MG63 (cell line): ENCODE measurements at regions not wholly inside any gene's neighbourhood (a gene's known extent, or its start where the extent isn't known, plus 50 kb on each side); places are given as distances from the start of the nearest gene placed in this dataset.
"Not testable (repeated sequence)": the region's sequence is repeated elsewhere in the genome, so short reads cannot be mapped to it uniquely, and the experiment has no call there.

Experiments
- DNase-seq: peaks from one replicate; pipeline ENCODE4 v3.0.0-alpha.2; 2020
- H3K27me3 ChIP-seq: fragments of 250-450 bp; sonication (Bioruptor Pico); 2 replicates; pipeline ENCODE4 v1.5.1; 2020; ENCODE audit warnings: mild to moderate bottlenecking, moderate library complexity
- H3K36me3 ChIP-seq: fragments of 250-450 bp; sonication (Bioruptor Pico); 2 replicates; pipeline ENCODE4 v1.5.1; 2020; ENCODE audit warnings: mild to moderate bottlenecking, moderate library complexity
- H3K4me3 ChIP-seq: fragments of 250-450 bp; sonication (Bioruptor Pico); 2 replicates; pipeline ENCODE4 v1.5.1; 2020; ENCODE audit warnings: mild to moderate bottlenecking, moderate library complexity
- H3K9me3 ChIP-seq: fragments of 250-450 bp; sonication (Bioruptor Pico); 2 replicates; pipeline ENCODE4 v1.5.1; 2020; ENCODE audit warnings: mild to moderate bottlenecking, moderate library complexity

DNA sequence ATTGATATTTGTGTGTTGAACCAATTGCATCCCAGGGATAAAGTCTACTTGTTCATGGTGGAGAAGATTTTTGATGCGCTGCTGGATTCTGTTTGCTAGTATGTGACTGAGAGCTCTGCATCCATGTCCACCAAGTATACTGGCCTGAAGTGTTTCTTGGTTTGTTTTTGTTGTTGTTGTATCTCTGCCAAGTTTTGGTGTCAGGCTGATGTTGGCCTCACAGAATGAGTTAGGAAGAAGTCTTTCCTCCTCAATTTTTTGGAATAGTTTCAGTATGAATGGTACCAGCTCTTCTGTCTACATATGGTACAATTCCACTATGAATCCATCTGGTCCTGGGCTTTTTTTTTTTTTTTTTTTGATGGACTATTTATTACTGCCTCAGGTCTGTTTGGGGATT, 50.9 kb upstream of the OSTN start:
- Histone ChIP-seq H3K9me3 (no peaks in the 10 kb centered on the region; the same call in 1 of the 2 replicates), H3K27me3 (no peaks in the 10 kb centered on the region), H3K4me3 (no peak overlapping the region), H3K36me3 (no peaks in the 10 kb centered on the region)
- no peak for DNase-seq

DNA sequence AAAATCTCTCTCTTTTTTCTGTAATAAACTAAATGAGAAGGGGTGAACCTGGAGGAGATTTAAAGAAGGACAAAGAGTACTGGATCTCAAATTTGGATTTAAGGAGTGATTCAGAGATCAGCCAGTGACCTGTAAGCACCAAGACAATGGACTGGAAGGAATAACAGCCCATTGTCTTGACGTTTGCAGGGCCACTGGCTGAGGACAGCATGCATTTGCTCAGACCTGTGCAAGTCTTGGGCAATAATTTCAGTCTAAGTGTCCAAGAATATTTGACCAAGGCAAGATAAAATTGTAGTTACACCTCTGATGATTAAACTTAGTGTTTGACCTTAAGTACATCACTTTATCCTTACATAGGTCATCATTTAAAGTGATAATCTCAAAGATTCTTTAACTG, 55.8 kb upstream of the OSTN start:
- Histone ChIP-seq H3K27me3 (no peaks in the 10 kb centered on the region), H3K36me3 (no peaks in the 10 kb centered on the region)
- no peak for DNase-seq

DNA sequence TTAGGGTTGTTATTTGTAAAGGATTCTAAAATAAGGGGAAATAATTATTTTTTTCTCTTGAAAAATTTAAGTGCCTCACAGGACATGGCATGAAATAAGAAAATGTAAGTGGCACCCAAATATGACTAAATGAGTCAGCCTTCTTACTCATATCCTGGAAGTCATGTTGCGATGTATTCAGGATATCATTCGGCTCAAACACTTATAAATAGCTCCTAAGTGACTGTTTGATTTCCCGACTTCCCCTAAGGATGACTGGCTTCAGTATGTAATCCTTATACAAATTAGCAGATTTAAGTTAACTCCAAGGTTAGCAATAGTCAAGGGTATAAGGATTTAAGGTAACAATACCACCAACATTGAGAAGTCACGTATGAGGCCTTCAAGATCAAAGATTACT, 57.3 kb upstream of the OSTN start:
- H3K9me3 ChIP-seq, result no peaks in the 10 kb centered on the region
- H3K27me3 ChIP-seq, result no peaks in the 10 kb centered on the region
- no peak for DNase-seq
- H3K4me3 ChIP-seq, result no peak overlapping the region
- no peaks in the 10 kb centered on the region for H3K36me3 ChIP-seq

More for the DNA sequence above, 55.8 kb upstream of the OSTN start:
- H3K9me3 ChIP-seq, result no peaks in the 10 kb centered on the region
- no peak overlapping the region for H3K4me3 ChIP-seq

DNA sequence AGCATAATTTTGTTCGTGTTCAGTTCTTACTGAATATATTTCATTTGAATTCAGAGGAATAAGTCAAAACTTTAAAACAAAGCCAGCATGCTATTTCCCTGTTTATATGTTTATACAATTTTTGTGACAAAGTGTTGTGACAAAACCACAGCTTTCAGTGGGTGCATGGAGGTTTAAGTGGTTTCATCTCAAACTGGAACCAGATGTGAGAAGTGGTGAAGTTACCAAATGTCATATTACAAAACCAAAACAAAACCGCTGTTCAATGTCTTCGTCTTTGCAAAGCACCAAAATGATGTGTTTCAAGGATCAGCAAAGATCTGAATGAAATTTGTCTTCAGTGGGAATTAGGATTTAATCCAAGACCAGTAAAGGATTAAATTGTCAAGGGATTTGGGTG, 59.3 kb upstream of the OSTN start:
- Histone ChIP-seq H3K27me3 (no peaks in the 10 kb centered on the region), H3K36me3 (no peaks in the 10 kb centered on the region), H3K4me3 (no peak overlapping the region), H3K9me3 (no peaks in the 10 kb centered on the region)
- DNase-seq, result no peak

DNA sequence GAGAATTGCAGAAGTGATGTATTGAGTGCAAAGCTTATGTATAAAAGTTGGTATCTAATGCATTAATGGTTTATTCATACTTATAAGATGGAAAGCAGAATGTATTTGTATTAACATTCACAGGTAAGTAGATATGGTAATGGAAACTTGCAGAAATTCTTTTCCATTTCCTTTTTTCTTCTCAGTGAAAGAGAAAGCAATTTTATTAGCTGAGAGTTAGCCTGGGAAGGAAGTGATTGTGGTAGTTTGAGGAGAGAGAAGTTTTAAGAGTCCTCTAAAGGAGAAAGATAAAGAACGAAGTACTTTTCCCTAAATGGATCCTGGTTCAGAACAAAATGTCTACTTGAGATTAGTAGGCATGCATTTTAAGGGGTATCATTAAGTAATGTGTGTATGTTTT, 60.1 kb upstream of the OSTN start:
- Histone ChIP-seq H3K27me3 (no peaks in the 10 kb centered on the region), H3K4me3 (no peak overlapping the region), H3K36me3 (no peaks in the 10 kb centered on the region), H3K9me3 (no peaks in the 10 kb centered on the region)
- no peak for DNase-seq

DNA sequence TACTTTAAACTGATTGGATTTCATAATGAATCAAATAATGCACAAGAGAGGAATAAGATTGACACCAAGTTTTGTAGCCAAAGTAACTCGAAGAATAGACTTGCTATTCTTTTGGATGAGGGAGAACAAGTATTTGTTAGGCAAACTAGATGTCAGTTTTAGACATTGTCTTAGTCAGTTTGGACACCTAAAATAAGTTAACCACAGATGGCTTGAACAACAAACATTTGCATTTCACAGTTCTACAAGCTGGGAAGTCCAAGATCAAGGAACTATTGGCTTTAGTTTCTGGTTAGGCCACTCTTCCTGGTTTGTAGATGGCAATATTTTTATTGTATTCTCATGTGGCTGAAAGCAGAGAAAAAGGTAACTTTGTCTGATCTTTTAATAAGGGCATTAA, 61.3 kb upstream of the OSTN start:
- DNase-seq, result no peak

DNA sequence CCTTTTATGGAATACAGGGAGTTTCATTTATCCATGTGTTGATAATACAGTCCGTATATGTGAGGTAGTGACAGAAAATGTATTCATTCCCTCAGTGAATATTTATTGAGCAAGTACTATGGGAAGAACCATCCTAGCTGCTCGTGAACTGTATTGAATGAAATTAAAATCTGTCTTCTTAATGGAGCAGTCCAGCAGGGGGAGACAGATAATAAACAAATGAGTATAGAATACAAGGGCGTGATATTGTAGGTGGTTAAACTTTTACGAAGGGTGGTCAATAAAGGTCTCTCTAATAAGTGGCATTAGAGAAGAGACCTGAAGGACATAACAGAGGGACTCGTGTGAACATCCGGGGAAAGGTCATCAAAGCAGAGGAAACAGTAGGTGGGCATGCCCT, 62.7 kb upstream of the OSTN start:
- DNase-seq, result no peak
- Histone ChIP-seq H3K9me3 (no peaks in the 10 kb centered on the region), H3K36me3 (no peaks in the 10 kb centered on the region), H3K4me3 (no peak overlapping the region), H3K27me3 (no peaks in the 10 kb centered on the region)

More for the DNA sequence above, 61.3 kb upstream of the OSTN start:
- H3K27me3 ChIP-seq, result no peaks in the 10 kb centered on the region
- no peaks in the 10 kb centered on the region for H3K36me3 ChIP-seq
- no peaks in the 10 kb centered on the region for H3K9me3 ChIP-seq
- no peak overlapping the region for H3K4me3 ChIP-seq

DNA sequence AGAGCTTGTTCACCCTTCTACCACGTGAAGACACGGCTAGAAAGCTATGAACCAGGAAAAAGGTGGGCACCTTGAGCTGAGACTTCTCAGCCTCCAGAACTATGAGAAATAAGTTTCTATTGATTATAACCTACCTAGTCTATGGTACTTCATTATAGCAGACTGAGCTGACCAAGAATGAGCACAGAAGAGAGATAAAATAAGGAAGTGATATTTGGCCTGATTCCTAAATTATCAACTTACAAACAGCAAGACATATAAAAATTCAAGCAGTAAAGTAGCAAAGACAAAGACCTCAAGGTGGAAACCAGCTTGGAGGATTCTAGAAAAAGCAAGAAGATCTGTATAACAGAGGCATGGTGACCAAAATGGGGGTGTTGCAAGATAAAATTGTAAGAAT, 63.9 kb upstream of the OSTN start:
- DNase-seq, result no peak
- H3K4me3 ChIP-seq, result no peak overlapping the region
- H3K36me3 ChIP-seq, result no peaks in the 10 kb centered on the region
- H3K9me3 ChIP-seq, result no peaks in the 10 kb centered on the region
- no peaks in the 10 kb centered on the region for H3K27me3 ChIP-seq

DNA sequence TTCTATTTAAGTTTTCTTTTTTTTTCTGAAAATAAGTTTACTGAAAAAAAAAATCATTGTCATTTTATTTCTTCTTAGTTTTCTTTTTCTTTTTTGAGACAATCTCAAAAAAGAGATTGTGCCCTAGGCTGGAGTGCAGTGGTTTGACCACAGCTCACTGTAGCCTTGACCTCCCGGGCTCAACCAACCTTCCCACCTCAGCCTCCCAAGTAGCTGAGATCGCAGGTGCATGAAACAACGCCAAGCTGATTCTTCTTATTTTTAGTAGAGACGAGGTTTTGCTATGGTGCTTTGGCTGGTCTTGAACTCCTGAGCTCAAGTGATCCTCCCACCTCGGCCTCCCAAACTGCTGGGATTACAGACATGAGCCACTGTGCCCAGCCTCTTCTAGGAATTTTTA, 65.7 kb upstream of the OSTN start:
- no peak overlapping the region for H3K4me3 ChIP-seq
- no peaks in the 10 kb centered on the region for H3K27me3 ChIP-seq
- H3K36me3 ChIP-seq, result no peaks in the 10 kb centered on the region
- DNase-seq, result no peak
- no peaks in the 10 kb centered on the region for H3K9me3 ChIP-seq

DNA sequence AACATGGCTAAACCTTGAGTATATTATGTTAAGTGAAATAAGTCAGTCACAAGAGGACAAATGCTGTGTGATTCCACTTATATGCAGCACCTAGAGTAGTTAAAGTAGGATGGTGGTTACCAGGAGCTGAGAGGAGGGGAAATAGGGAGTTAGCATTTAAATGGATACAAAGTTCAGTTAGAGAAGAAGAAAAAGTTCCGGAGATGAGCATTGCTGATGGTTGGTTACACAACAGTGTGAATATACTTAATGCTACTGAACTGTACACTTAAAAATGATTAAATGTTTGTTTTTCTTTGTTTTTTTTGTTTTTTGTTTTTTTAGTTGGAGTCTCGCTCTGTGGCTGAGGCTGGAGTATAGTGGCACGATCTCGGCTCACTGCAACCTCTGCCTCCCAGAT, 67.7 kb upstream of the OSTN start:
- no peaks in the 10 kb centered on the region for H3K36me3 ChIP-seq

DNA sequence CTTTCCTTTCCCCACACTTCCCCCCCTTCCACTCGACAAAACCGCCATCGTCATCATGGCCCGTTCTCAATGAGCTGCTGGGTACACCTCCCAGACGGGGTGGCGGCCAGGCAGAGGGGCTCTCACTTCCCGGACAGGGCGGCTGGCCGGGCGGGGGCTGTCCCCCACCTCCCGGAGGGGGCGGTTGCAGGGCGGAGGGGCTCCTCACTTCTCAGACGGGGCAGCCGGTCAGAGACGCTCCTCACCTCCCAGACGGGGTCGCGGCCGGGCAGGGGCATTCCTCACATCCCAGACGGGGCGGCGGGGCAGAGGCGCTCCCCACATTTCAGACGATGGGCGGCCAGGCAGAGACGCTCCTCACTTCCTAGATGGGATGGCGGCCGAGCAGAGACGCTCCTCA, 74.2 kb upstream of the OSTN start:
- not testable (repeated sequence) for H3K9me3 ChIP-seq, DNase-seq, H3K4me3 ChIP-seq, H3K36me3 ChIP-seq, H3K27me3 ChIP-seq

More for the DNA sequence above, 67.7 kb upstream of the OSTN start:
- Histone ChIP-seq H3K9me3 (no peaks in the 10 kb centered on the region), H3K4me3 (no peak overlapping the region), H3K27me3 (no peaks in the 10 kb centered on the region)
- DNase-seq, result no peak

DNA sequence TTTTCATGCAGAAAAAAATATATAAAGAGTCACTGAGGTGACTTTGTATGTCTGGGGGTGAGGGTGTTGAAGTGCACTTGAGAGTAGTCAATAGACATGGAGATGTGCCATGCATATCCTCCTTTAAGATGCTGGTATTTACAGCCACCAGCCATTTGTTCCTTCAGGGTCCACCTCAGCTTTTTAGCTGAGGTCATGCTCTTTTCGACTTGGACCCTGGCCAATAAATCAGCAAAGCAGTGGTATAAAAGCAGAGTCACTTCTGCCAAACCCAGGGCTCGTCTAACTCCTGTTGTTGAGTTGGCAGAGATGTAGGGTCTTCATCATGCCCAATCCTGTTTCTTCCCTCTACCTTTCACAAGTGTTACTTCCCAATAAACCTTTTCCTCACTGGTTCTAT, 75.1 kb upstream of the OSTN start:
- Histone ChIP-seq H3K9me3 (no peaks in the 10 kb centered on the region), H3K4me3 (no peak overlapping the region), H3K36me3 (no peaks in the 10 kb centered on the region), H3K27me3 (no peaks in the 10 kb centered on the region)
- DNase-seq, result no peak

DNA sequence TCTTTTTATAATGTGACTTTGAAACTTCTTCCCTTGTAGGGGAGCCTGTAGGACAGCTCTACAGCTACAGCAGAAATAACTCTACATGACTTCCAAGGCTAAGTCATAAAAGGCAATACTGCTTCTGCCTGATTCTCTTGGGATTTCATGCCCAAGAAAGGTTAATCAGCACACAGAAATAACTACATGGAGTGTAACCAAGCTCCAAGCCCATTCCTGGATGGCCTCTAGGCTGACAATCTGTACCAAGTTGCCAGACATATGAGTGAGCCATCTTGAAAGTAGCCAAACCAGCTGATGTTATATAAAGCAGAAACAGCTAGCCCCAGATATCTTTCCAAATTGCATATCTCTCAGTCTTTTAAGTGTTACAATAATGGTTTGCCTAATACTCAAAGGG, 75.8 kb upstream of the OSTN start:
- no peaks in the 10 kb centered on the region for H3K36me3 ChIP-seq
- no peaks in the 10 kb centered on the region for H3K9me3 ChIP-seq
- H3K27me3 ChIP-seq, result no peaks in the 10 kb centered on the region
- peak; percentile 11 for DNase-seq
- no peak overlapping the region for H3K4me3 ChIP-seq

DNA sequence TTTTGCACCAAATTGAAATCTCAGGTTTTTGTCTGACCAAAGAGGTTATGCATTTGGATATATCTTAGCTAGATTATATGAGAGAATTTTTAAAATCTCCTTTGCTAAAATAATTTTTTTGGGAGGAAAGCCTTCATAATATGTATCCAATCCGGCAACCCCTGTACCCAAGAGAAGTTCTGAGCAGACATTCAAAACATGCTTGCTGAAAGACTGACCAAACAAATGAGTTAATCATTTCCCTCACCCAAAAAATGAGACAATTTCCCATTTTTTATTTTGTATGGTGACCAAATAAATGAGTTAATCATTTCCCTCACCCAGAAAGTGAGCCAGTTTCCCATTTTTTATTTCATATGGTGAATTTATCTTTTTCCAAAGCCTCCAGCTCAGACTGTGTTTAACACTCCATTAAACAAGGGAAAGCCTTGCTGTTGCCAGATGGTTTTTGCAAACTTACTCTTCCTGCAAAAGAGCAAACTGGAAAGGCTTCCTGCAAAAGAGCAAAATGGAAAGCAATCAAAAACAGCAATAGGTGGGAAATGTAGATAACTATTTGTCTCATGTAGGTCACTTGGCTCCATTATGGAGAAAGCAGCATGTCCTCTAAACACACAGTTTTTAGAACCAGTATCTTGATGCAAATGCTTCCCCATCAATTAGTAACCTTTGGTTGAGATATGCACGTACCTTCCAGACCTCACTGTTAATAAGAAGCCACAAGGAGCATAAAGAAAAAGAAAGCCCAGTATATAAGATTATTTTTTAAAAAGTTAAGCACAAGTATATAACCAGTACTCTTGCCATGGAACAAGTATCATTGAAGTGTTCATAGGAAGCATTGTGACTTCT, 78.4 kb upstream of the OSTN start:
- no peak for DNase-seq
- H3K9me3 ChIP-seq, result no peaks in the 10 kb centered on the region
- H3K4me3 ChIP-seq, result no peak overlapping the region
- H3K36me3 ChIP-seq, result no peaks in the 10 kb centered on the region
- no peaks in the 10 kb centered on the region for H3K27me3 ChIP-seq

DNA sequence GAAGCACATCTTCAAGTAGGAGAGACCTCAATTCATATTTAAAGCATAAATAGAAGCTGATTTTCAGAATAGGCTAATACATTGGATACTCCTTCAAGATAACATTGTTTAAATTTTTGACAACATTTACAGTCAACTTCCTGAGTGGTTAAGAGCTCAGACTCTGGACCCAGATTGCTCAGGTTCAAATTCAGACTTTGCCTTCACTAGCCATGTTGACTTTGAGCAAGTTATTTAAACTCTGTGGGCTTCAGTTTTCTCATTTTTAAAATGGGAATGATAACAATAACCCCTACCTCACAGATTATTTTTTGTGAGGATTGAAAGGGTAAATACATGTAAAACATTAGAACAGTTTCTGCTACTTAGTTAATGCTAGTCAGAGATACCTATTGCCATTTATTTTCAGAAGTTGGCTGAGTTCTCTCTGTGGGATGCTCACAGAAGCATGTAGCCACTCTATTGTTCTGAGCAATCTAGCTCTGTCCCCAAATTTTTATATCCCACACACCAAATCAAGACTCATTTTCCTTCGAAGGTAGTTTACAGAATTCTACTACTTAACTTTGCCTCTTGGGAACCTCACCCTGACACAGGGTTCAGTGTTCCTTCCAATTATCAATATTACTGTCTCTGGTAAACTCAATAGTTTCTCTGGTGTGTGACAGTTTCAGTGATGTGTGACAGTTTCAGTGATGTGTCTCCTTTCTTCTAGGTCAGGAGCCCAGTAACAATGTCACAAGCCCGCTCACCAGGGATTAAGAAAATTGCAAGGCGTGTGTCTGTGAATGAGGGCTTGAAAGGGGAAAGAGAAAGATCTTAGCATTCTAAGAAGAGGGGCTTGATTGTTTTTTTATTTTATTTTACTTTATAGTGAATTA, 79.4 kb upstream of the OSTN start:
- H3K27me3 ChIP-seq, result no peaks in the 10 kb centered on the region
- no peaks in the 10 kb centered on the region for H3K9me3 ChIP-seq
- no peaks in the 10 kb centered on the region for H3K36me3 ChIP-seq
- H3K4me3 ChIP-seq, result no peak overlapping the region
- DNase-seq, result no peak

DNA sequence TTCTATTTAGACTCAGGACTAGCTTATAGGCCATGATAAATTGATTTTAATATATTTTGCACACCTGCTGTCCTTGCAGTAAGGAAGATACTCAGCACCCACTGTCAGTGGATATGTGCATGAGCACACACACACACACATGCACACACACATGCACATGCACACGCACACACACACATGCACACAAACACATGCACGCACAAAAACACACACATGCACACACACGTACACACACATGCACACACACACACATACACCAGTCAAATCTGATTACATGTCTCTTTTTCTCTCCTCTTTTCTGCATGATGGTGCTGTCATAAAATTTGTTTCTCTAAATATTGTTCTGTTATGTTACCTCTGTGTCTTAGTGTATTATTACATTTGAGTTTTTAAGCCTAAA, 87.3 kb upstream of the OSTN start:
- H3K4me3 ChIP-seq, result no peak overlapping the region
- H3K27me3 ChIP-seq, result no peaks in the 10 kb centered on the region
- DNase-seq, result no peak
- no peaks in the 10 kb centered on the region for H3K36me3 ChIP-seq
- no peaks in the 10 kb centered on the region for H3K9me3 ChIP-seq

DNA sequence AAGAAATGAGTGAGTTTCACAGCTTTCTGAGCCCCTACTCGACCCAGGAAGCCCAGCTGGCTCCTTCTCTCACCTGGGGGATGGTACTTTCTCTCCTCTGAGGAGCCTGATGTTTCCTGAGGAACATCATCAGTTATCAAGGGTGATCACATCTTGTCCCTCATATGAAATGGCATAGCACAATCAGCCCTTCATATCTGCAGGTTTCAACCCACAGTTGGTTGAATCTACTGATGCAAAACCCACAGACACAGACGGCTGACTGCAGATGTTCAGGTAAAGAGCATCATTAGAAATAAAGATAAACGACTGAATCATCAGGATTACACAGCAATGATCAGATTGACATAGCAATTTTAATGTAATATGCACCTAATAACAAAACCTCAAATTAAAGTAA, 93.6 kb upstream of the OSTN start:
- no peaks in the 10 kb centered on the region for H3K27me3 ChIP-seq
- H3K9me3 ChIP-seq, result no peaks in the 10 kb centered on the region
- DNase-seq, result no peak
- H3K36me3 ChIP-seq, result no peaks in the 10 kb centered on the region
- H3K4me3 ChIP-seq, result no peak overlapping the region

DNA sequence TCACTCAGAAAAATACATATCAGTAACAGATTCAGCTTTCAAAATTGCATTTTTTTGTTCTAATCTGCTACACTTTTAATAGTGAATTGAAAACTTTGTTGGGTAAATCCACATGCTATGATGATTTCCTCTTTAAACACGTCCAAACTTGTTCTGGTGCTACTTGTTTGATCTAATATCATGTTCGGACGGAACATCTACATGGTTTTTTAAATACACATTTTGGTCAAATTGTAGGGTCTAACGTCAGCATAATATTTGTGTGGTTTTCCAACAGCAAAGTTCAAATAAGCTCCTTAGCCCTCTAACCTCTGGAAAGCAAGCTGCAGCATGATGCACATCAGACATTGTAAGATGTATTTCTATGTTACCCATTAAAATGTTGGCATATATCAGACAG, 98.5 kb upstream of the OSTN start:
- DNase-seq, result no peak
- H3K27me3 ChIP-seq, result no peaks in the 10 kb centered on the region
- no peaks in the 10 kb centered on the region for H3K36me3 ChIP-seq
- no peak overlapping the region for H3K4me3 ChIP-seq
- no peaks in the 10 kb centered on the region for H3K9me3 ChIP-seq
